MCF 10A (cell line): ENCODE measurements at regions not wholly inside any gene's neighbourhood (a gene's known extent, or its start where the extent isn't known, plus 50 kb on each side); places are given as distances from the start of the nearest gene placed in this dataset.

Experiments
- BruUV-seq: library from RNA; stranded (reverse); fragments of 400-500 nt; replicated peaks from 2 replicates; lab custom pipeline; 2021; lab: Mats Ljungman, UMichigan
- CTCF ChIA-PET: fragments of 300-600 bp; sonication (Branson Sonifier 250); formaldehyde crosslinking; extraction: SDS; loops from one replicate; lab custom pipeline; 2021; ENCODE audit warnings: antibody characterized with exemption, inconsistent platforms; lab: Yijun Ruan, JAX
- POLR2A ChIA-PET: fragments of 300-600, 350-650 bp; sonication (Branson Sonifier 250); formaldehyde crosslinking; extraction: SDS; loops from one replicate; lab custom pipeline; 2020; ENCODE audit warnings: antibody characterized with exemption, inconsistent platforms; lab: Yijun Ruan, JAX
- DNase-seq: peaks from one replicate; pipeline ENCODE4 v3.0.0-alpha.2; 2018; ENCODE audit not compliant: unreplicated experiment
- H3K27ac Mint-ChIP-seq: one replicate; pipeline ENCODE4 v1.8.0; 2022; ENCODE audit warnings: mild to moderate bottlenecking, low read depth, mixed read lengths; ENCODE audit not compliant: unreplicated experiment
- H3K27me3 Mint-ChIP-seq: one replicate; pipeline ENCODE4 v1.8.0; 2022; ENCODE audit warnings: mixed read lengths; ENCODE audit not compliant: insufficient read depth, unreplicated experiment
- H3K36me3 Mint-ChIP-seq: one replicate; pipeline ENCODE4 v1.8.0; 2022; ENCODE audit warnings: mild to moderate bottlenecking, moderate library complexity, mixed read lengths; ENCODE audit not compliant: insufficient read depth, unreplicated experiment
- H3K4me1 Mint-ChIP-seq: one replicate; pipeline ENCODE4 v1.8.0; 2022; ENCODE audit warnings: mixed read lengths; ENCODE audit not compliant: insufficient read depth, unreplicated experiment
- H3K4me3 Mint-ChIP-seq: one replicate; pipeline ENCODE4 v1.8.0; 2022; ENCODE audit warnings: mild to moderate bottlenecking, moderate library complexity, mixed read lengths; ENCODE audit not compliant: unreplicated experiment
- H3K9me3 Mint-ChIP-seq: one replicate; pipeline ENCODE4 v1.8.0; 2022; ENCODE audit warnings: mixed read lengths; ENCODE audit not compliant: unreplicated experiment
- intact Hi-C: fragments of 100-400 bp; cut with micrococcal nuclease; formaldehyde crosslinking; loops from 2 replicates; pipeline ENCODE4 v1.14.1; 2022
- TF ChIP-seq, protein P1 (sequence below): fragments of 200-600 bp; IDR thresholded peaks from one replicate; pipeline ENCODE4 v1.8.0; 2022; ENCODE audit warnings: antibody characterized with exemption, mild to moderate bottlenecking; ENCODE audit not compliant: unreplicated experiment

DNA sequence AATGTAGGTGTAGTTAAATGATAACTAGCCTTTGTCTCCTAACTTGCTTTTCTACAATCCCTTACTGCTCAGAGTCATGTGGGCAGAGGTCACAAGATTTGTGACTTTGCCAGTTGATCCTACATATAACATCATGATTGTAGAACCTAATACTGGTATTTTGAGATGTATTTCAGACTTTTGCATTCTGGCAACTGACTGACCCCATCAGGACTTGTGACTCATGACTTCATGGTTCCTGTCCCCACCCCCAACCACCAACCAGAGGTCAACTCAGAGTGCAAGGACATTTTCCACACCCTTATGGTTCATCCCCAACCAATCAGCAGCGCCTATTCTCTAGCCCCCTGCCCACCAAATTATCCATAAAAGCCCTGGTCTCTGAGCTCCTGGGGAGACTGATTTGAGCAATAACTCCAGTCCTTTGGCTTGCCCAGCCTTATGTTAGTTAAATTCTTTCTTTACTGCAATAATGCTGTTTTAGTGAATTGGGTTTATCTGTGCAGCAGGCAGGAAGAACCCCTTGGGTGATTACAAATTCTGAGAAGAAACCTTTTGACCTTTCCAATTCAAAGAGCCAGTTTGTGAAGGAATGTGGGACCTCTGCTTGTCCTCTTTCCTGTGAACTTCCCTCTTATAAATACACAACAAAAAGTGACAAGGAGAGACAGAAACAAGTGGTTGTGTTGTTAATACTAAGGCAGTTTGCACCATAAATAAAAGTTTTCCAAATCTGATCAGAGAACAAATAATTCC is 588.7 kb downstream of the UTRN start:
- Mint-ChIP-seq H3K27ac (no peak overlapping the region), H3K4me1 (no peaks in the 10 kb centered on the region), H3K4me3 (no peak overlapping the region), H3K9me3 (peaks cover 4% of the 10 kb centered on the region), H3K27me3 (no peaks in the 10 kb centered on the region), H3K36me3 (no peaks in the 10 kb centered on the region)
- DNase-seq: no peak
- no TSS peak for BruUV-seq
- TF ChIP-seq, protein P1, sequence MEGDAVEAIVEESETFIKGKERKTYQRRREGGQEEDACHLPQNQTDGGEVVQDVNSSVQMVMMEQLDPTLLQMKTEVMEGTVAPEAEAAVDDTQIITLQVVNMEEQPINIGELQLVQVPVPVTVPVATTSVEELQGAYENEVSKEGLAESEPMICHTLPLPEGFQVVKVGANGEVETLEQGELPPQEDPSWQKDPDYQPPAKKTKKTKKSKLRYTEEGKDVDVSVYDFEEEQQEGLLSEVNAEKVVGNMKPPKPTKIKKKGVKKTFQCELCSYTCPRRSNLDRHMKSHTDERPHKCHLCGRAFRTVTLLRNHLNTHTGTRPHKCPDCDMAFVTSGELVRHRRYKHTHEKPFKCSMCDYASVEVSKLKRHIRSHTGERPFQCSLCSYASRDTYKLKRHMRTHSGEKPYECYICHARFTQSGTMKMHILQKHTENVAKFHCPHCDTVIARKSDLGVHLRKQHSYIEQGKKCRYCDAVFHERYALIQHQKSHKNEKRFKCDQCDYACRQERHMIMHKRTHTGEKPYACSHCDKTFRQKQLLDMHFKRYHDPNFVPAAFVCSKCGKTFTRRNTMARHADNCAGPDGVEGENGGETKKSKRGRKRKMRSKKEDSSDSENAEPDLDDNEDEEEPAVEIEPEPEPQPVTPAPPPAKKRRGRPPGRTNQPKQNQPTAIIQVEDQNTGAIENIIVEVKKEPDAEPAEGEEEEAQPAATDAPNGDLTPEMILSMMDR: no peak
- CTCF ChIA-PET: no interaction called here
- POLR2A ChIA-PET: no interaction called here
- intact Hi-C loops: no loop called here

DNA sequence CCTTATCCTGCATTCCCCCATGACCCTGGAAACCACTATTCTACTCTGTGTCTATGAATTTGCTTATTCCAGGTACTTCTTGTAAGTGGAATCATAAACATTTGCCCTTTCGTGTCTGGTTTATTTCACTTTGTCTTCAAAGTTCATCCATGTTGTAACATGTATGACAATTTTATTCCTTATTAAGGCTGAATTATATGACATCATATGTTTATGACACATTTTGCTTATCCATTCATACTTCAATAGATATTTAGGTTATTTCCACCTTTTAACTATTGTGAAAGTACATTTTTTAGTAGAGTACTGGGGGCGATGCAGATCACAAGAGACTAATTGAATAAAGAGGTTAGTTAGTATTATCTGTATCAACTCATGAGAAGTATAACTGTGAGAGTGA is 591.6 kb downstream of the UTRN start:
- no TSS peak for BruUV-seq
- no peak overlapping the region for H3K4me3 Mint-ChIP-seq
- DNase-seq: no peak
- H3K4me1 Mint-ChIP-seq: no peaks in the 10 kb centered on the region
- ChIA-PET CTCF (interaction anchor here (0.7 kb wide), 1 partner anchor 15 kb away, joined by 3 read pairs; no protein-coding TSS in a partner anchor), POLR2A (no interaction called here)
- no peaks in the 10 kb centered on the region for H3K36me3 Mint-ChIP-seq
- TF ChIP-seq, protein P1: no peak
- H3K27ac Mint-ChIP-seq: no peak overlapping the region
- intact Hi-C loops: no loop called here
- peaks cover 4% of the 10 kb centered on the region for H3K9me3 Mint-ChIP-seq
- no peaks in the 10 kb centered on the region for H3K27me3 Mint-ChIP-seq

DNA sequence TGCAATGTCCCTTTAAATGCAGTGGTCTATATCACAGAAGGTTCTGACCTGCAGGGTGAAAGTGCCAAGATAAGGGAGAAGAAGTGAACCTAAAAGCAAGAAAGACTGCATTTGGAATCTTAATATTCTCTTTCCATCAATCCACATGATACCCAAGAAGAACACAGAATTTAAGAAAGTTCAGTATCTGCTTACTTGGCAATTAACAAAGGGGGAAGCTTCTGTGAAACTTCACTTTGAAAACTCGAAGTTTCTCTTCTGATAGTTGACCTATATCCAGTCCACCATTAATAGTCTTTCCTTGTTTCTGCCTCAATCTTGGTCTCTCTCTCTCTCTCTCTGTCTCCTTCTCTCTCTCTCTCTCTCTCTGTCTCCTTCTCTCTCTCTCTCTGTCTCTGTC is 592.0 kb downstream of the UTRN start:
- no peaks in the 10 kb centered on the region for H3K4me1 Mint-ChIP-seq
- BruUV-seq: no TSS peak
- H3K36me3 Mint-ChIP-seq: no peaks in the 10 kb centered on the region
- ChIA-PET CTCF (interaction anchor here (0.5 to 0.8 kb wide), 2 partner anchors 18 to 71 kb away, joined by 3 to 4 read pairs; no protein-coding TSS in a partner anchor), POLR2A (no interaction called here)
- H3K27me3 Mint-ChIP-seq: no peaks in the 10 kb centered on the region
- peaks cover 4% of the 10 kb centered on the region for H3K9me3 Mint-ChIP-seq
- intact Hi-C loops: no loop called here
- H3K27ac Mint-ChIP-seq: no peak overlapping the region
- TF ChIP-seq, protein P1: no peak
- DNase-seq: no peak
- no peak overlapping the region for H3K4me3 Mint-ChIP-seq

DNA sequence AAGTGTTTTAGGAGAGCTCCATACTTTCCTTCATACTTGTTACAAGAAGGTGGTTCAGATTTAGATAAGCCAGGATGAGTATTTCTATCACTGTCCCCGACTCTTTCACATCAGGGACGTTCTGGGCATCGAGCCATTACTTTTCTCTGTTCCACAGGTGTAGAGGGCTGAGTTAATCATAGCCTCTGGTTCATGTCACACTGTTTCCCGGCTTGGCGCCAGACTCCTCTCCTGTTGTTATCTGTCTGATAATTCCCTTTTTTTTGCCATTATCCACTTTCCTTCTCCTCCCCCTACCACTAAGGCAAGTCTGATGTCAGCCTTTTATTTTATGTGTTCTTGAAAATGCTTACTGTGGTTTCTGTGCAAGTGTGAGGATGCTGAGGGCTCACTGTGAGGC is 593.4 kb downstream of the UTRN start:
- Mint-ChIP-seq H3K9me3 (peaks cover 4% of the 10 kb centered on the region), H3K4me3 (no peak overlapping the region), H3K4me1 (no peaks in the 10 kb centered on the region), H3K27me3 (no peaks in the 10 kb centered on the region), H3K27ac (no peak overlapping the region), H3K36me3 (no peaks in the 10 kb centered on the region)
- TF ChIP-seq, protein P1: no peak
- ChIA-PET CTCF (interaction anchor here (0.7 kb wide), 1 partner anchor 287 kb away, joined by 3 read pairs; no protein-coding TSS in a partner anchor), POLR2A (no interaction called here)
- intact Hi-C loops: no loop called here
- DNase-seq: no peak
- BruUV-seq: no TSS peak
